NCI-H2081 treated with DMSO at 0.1 percent for 48 hours (cell line): ENCODE measurements at regions not wholly inside any gene's neighbourhood (a gene's known extent, or its start where the extent isn't known, plus 50 kb on each side); places are given as distances from the start of the nearest gene placed in this dataset.
"Not testable (repeated sequence)": the region's sequence is repeated elsewhere in the genome, so short reads cannot be mapped to it uniquely, and the experiment has no call there.

Source experiments
- DNase-seq: peaks from one replicate; lab custom pipeline; 2025; lab: John Stamatoyannopoulos, UW

DNA sequence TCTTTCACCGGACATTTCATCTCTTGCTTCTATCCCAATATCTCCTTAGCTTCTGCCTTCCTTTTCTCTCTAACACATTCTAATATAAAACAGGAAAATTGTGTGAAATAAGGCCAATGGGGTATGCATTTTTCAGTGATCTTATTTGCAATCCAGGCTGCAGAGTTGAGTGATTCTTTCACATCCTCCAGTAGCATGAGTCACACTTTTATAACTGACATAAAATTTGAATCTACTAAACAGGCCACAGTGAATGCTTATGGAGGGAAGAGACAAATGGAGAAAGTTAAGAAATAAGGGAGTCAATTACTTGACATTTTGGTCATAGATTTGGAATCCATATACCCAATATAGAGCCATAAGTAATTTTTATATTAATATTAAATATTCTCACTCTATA lies 1037.0 kb upstream of the SPRY2 start:
- no peak for DNase-seq

DNA sequence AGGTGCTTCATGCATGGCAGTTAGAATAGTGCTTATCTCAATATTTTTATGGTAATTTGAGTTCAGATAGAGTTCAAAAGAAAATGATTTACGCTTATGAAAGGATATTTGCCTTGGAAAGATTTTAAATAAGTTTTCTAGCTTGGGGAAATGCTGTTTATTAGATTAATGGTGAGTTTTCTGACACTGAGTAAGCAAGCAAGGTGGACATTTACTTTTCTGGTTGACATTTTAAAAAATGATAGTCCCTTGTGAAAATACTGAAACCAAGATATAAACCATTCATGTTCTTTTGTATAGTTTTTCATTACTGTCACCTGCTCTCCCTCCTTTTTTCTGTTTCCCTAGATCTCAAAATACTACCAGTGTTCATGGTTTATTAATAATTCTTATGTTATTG lies 1034.8 kb upstream of the SPRY2 start:
- DNase-seq, result no peak

DNA sequence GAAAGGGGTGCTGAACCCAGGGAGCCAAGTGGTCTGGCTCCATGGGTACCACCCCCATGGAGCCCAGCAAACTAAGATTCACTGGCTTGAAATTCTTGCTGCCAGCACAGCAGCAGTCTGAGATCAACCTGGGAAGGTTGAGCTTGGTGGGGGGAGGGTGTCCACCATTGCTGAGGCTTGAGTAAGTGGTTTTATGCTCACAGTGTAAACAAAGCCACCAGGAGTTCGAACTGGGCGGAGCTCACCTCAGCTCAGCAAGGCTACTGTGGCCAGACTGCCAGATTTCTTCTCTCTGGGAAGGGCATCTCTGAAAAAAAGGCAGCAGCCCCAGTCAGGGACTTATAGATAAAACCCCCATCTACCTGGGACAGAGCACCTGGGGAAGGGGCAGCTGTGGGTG lies 1021.8 kb upstream of the SPRY2 start:
- DNase-seq, result not testable (repeated sequence)

DNA sequence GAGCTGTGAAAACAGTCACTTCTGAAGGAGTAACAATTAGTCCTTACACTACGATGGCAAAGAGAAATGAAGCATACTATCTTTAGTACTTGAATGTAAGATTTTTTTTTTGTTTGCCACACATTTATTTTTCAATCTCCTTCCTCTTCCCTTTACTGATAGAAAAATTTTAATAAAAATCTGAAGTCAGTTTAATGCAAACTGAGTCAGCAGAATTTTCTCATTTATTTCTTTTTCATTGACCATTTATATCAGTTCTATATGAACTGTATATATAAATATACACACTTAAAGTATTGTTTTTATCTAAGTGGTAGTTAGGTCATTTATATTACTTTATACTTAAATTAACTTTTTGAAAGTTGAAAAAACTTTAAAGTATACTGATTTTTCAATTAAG lies 1009.1 kb upstream of the SPRY2 start:
- no peak for DNase-seq

DNA sequence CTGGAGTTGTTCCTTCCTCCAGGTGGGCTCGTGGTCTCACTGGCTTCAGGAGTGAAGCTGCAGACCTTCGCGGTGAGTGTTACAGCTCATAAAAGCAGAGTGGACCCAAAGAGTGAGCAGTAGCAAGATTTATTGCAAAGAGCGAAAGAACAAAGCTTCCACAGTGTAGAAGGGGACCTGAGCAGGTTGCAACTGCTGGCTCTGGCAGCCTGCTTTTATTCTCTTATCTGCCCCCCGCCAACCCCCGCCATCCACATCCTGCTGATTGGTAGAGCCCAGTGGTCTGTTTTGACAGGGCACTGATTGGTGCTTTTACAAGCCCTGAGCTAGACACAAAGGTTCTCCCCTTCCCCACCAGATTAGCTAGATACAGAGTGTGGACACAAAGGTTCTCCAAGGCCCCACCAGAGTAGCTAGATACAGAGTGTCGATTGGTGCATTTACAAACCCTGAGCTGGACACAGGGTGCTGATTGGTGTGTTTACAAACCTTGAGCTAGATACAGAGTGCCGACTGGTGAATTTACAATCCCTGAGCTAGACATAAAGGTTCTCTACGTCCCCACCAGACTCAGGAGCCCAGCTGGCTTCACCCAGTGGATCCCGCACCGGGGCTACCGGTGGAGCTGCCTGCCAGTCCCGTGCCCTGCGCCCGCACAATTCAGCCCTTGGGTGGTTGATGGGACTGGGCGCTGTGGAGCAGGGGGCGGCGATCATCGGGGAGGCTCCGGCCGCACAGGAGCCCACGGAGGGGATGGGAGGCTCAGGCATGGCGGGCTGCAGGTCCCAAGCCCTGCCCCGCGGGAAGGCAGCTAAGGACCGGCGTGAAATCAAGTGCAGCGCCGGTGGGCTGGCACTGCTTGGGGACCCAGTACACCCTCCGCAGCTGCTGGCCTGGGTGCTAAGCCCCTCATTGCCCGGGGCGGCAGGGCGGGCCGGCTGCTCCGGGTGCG lies 999.5 kb upstream of the SPRY2 start:
- DNase-seq, result not testable (repeated sequence)

DNA sequence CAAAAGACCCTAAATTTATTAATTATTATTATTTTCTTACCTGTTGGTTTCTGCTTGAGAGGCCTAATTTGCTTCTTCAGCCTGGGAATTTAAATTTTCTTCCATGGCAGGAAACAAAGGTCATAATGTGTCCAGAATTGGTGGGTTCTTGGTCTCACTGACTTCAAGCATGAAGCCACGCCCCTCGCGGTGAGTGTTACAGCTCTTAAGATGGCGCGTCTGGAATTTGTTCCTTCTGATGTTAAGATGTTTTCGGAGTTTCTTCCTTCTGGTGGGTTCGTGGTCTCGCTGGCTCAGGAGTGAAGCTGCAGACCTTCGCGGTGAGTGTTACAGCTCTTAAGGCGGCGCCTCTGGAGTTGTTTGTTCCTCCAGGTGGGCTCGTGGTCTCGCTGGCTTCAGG lies 998.7 kb upstream of the SPRY2 start:
- DNase-seq, result not testable (repeated sequence)

DNA sequence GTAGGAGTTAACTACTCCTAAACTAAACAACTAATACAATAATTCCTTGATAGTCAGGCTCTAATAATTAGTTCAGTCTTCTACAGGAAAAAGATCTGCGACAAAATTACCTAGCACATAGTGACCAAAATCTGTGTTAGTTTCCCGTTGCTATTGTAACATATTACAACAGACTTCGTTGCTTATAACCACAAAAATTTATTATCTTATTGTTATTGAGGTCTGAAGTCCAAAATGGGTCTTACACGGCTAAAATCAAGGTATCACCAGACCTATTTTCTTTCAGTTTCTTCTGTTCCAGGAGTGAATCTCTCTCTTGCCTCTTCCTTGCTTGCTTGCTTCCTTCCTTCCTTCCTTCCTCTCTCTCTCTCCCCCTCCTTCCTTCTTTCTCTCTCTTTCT lies 993.6 kb upstream of the SPRY2 start:
- no peak for DNase-seq

DNA sequence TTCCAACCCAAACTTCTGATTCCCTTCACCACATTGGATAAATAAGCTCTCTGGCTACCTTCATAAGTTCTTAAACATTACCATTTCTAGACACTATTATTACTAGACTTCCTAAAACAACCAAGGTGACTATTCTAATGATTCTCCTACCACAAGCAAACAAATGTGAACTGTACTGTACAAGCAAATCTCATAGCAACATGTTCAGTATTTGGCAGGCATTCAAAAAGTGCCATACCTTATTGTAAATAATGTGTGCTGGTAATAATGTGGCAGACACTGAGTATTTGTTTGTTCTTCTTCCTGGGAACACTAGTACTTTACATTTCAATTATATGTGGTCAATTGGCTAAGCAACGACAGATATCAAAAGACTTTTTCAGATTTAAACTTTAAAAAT lies 986.0 kb upstream of the SPRY2 start:
- DNase-seq, result peak; percentile 27

DNA sequence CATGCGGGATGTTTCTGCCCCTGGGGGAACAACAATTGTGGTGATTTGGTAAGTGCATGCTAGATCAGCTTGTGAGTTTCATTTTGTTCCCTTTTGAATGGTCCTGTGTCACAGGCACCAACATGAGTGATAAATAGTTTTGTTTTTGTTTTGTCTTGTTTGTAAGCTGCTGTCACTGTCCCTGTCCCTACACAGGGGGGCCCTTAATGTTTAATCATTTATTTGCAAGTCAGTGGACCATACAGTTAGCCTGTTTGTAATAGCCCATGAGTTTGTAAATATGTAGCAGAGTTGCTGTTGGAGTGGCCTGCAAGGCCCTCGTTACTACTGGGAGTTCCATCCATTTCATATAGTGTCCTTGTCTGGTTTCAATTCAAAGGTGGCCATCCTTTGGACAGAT lies 979.6 kb upstream of the SPRY2 start:
- DNase-seq, result no peak

DNA sequence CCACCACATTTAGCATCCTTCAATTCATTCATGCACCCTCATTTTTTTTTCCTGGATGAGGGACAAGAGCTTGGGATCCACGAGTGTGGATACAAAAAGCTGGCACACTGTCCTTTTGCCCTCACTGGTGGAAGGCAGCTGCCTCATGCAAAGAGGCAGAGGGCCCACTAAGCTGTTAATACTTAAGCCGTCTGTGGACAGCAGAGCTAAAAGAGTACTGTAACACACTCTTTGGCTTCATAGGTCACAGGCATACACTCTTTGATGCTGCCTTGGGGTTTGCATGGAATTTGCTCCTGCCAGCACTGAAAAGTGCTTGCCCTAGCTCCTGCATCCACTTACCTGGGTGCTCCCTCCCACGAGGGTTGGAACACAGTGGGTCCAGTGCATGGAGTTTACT lies 978.4 kb upstream of the SPRY2 start:
- DNase-seq, result no peak

DNA sequence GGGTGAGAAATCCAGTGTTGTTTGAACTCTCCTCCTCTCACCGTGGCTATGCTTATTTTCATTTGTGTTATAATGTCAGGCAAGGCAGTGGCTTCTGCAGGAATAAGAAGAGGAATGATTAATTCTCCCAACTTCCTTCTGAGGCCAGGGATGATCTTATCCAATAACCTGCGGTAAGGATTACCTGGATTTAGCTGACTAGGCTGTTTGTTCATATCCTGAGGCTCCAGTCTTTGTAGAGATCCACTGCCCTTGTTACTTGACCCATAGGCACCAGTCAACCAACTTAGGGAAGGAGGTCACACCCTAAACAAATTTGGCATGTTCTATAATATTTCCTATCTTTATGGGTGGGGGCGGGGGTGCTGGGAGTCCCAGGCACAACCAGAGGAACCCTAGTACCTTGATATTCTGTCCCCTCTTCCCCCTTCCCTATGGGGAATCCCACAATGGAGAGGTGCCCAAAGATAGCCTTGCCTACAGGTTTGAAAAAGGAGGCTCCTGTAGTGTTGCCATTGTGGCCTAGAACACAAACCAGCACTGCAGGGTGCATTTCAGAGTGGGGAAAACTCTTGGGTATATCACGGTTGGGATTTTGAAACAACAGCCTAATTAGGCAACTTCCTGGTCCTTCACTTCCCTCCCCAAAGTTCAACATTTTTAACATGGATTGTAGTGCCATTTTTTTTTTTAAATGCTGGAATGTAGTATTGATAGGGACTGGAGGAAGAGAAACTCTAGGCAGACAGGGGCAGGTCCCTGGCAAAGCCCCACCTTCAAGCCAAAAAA lies 977.5 kb upstream of the SPRY2 start:
- no peak for DNase-seq

DNA sequence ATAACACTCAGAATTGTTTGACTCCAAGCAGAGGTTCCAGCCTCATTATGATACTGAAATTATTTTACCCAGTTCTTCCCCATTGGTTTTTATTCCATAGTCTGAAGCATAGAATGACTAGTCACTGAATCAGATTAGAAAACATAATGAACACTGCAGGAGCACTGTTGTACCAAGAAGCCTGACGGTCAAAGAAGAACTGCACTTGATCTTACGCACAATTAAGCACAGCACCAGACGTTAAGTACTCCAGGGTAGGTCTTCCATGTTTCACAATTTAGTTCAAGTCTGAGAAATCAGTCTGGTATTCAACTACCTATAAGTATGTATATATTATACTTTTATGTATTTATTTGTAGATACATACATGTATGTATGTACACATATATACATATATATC lies 973.5 kb upstream of the SPRY2 start:
- DNase-seq, result no peak

DNA sequence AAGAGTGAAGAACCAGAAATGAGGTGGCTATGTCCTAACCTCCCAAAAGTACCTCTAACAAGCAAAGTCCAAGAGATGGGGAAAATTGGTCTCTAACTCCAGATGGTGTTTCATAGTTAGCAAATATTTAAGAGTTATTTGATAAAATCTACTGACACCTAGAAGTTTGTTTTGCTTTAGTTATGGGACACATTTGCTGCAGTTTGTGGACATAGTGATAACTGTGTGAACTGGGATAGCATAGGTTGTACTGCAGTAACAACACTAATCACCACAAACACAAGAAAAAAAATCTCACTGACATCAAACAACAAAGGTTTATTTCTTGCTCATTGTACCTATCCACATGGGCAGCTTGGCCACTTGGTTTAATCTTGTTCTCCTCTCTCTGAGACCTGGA lies 965.0 kb upstream of the SPRY2 start:
- DNase-seq, result no peak

DNA sequence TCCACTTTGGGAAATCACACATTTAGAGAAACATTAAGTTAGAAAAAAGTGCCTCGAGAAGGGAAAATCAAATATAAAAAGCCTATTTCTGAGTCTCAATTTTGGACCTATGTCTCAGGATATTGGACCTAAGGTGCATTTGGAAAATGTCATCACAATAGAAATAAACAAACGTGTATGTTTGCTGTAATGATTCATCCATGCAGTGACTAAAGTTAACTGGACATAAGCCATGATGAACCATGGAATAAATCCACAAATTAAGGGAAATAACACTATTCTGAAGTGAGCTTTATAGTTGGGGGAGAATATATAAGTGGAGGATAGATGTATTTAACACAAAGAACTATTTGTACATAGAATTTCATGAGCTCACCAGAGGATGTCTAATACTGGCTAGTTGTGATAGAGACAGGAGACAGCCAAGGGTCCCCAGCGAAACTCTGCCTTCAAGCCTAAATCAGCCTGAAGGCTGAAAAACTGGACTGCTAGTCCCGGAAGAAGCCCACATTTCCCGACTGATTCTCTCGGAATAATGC lies 963.3 kb upstream of the SPRY2 start:
- DNase-seq, result no peak

DNA sequence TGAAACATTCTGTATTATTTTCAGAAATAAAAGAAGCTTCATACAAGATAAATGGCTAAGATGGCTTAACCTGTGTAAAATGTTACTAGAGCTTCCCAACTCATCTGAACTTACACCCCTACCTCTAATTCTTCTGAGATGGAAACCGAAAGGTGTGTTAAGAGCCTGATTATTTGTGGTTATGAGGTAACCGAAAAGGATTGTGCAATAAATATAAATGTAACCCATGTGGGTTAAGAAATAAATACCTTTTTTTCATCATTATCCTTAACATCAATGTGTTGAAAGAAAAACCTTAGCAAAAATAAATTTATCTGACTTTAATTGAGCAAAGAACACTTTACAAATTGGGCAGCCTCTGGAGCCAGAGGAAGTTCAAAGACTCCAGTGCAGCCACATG lies 961.8 kb upstream of the SPRY2 start:
- DNase-seq, result no peak

DNA sequence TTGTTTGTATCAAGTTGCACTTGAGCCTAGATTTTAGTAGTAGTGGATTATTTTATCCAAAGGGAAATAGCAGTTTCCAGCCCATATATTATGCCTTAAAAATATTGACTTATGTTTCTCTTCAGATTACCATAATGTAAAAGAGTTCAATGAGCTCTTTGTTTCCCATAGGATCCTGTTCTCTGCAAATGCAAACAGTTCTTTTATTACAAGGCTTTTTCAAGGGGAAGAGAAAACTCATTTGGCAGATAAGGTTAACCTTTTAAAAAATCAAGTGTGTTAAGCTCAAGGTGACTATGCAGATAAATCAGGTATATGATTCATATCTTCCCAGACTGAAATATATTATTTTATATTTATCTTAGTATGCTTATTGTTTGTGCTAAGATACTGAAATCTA lies 961.2 kb upstream of the SPRY2 start:
- DNase-seq, result no peak

DNA sequence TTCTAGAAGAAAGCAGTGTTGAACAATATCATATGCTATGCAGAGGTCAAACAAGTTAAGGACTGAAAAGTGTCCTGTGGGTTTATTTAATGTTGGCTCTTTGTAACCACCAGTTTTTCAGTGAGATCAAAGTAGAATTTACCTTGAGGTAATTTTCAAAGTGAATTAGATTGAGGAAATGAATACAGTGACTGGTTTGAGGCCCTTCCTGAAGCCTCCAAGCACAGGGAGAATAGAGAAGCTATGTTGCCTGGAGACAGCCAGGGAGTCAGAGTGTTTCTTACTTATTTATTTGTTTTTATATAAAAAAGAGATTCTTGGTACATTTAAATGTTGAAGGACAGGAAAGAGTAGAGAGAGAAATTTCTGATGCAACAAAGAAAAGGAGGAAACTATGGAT lies 954.3 kb upstream of the SPRY2 start:
- DNase-seq, result no peak

DNA sequence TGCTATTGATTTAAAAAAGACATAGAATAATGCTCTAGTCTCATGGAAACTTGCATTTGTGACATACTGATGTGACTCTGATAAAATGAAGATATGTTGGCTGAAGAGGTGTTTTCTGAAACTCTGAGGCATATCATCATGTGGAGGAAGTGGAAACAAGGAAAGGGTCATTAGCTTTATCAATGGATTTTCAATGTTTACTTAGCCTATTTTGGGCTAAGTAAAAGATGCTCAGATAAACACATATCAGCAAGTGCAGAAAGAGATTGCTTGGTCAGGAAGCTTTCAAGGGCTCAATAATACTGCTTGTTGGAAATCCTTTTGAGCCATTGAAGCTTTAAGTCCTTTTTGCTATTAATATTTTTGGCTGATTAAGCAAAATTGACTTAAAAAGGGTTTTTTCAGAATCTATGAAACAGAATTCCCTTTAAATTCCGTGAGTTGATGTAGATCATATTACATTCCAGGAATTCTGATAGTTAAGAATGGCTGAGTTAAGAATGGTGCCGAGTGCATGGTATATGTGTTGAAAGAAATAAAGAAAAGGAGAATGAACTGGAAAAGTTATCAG lies 952.8 kb upstream of the SPRY2 start:
- DNase-seq, result no peak

DNA sequence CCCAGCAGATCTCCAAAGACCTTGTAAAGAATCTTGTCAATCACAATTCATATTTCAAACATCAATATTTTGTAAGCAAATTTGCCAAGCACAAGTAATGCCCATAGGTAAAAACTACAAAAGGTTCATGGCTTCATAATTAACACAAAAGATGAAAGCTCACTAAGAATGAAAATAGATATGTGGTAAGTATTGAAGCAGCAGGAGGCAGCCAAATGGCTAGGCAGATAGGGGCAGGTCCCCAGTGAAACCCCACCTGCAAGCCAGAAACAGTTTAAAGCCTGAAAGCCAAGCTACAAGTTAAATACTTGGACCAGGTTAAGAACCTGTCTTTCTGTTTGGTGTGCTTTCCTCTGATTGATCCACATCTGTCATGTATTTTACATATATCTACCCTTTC lies 942.6 kb upstream of the SPRY2 start:
- DNase-seq, result no peak

DNA sequence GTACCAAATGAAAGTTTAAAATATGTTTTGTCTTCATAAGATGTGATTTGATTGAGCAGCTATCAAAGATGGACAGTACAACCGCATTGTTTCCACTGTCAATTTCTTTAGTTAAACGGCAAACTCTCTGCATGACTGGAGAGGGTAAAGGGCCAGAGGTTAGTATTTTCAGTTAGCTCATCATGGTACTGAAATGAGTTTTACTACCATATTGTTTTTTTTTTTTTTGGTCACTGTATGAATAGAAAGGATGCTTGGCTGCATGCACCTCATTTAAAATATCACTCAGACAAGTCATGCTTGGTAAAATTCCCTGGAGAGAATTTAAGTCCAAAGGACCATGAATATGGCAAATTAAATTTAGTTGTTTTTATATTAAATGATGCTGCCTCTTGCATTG lies 942.1 kb upstream of the SPRY2 start:
- DNase-seq, result no peak

DNA sequence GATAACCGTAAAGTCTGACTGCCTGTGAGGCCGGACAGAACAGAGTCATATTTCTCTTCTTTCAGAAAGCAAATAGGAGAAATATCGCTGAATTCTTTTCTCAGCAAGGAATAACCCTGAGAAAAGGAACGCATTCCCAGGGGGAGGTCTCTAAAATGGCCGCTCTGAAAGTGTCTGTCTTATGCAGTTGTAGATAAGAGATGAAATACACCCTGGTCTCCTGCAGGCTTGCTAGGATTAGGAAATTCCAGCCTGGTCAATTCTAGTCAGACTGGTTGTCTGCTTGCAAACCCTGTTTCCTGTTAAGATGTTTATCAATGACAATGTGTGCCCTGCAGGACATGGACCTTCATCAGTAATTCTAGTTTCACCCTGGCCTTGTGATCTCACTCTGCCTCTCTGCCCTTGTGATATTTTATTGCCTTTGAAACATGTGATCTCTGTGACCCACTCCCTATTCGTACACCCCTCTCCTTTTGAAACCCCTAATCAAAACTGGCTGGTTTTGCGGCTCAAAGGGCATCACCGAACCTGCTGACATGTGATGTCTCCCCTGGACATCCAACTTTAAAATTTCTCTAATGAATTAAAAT lies 934.8 kb upstream of the SPRY2 start:
- no peak for DNase-seq

DNA sequence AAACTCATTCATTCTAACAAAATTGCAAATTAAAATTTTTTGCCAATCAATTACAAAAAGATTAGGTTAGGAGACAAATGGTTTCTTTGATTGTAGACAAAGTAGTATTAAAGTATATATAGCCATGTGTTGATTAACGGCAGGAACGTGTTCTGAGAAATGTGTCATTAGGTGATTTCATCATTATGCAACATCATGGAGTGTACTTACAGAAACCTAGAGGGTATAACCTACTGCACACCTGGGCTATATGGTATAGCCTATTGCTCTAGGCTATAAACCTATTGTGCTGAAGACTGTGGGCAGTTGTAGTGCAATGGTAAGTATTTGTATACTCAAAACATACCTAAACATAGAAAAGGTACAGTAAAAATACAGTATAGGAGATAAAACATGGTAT lies 906.8 kb upstream of the SPRY2 start:
- DNase-seq, result no peak
